HUES64 (cell line): ENCODE measurements at regions not wholly inside any gene's neighbourhood (a gene's known extent, or its start where the extent isn't known, plus 50 kb on each side); places are given as distances from the start of the nearest gene placed in this dataset.
"Not testable (repeated sequence)": the region's sequence is repeated elsewhere in the genome, so short reads cannot be mapped to it uniquely, and the experiment has no call there.

ENCODE experiments used
- H3K27ac ChIP-seq: 2 replicates; pipeline ENCODE4 v1.7.0; 2013; ENCODE audit warnings: low read depth, low read length, inconsistent platforms
- H3K27me3 ChIP-seq: 2 replicates; pipeline ENCODE4 v1.6.1; 2013; ENCODE audit warnings: mild to moderate bottlenecking, low read length; ENCODE audit not compliant: insufficient read depth
- H3K36me3 ChIP-seq: 2 replicates; pipeline ENCODE4 v1.6.1; 2013; ENCODE audit warnings: mild to moderate bottlenecking, low read length; ENCODE audit not compliant: insufficient read depth
- H3K4me1 ChIP-seq: 2 replicates; pipeline ENCODE4 v1.6.1; 2013; ENCODE audit warnings: mild to moderate bottlenecking, low read length, moderate library complexity; ENCODE audit not compliant: insufficient read depth
- H3K4me3 ChIP-seq: 2 replicates; pipeline ENCODE4 v1.5.1; 2013; ENCODE audit warnings: mild to moderate bottlenecking, low read length, moderate library complexity
- H3K9ac ChIP-seq: 2 replicates; pipeline ENCODE4 v1.6.1; 2013; ENCODE audit warnings: mild to moderate bottlenecking, low read depth, low read length
- H3K9me3 ChIP-seq: 2 replicates; pipeline ENCODE4 v1.6.1; 2013; ENCODE audit warnings: low read depth, low read length; ENCODE audit not compliant: insufficient read depth
- WGBS: fragments of 150-250, 120-280 bp; methylation state at CpG from one replicate; pipeline ENCODE4 v1.1.7; 2013; ENCODE audit warnings: missing lambda C conversion rate; 5-methylcytosine and 5-hydroxymethylcytosine counted together

DNA sequence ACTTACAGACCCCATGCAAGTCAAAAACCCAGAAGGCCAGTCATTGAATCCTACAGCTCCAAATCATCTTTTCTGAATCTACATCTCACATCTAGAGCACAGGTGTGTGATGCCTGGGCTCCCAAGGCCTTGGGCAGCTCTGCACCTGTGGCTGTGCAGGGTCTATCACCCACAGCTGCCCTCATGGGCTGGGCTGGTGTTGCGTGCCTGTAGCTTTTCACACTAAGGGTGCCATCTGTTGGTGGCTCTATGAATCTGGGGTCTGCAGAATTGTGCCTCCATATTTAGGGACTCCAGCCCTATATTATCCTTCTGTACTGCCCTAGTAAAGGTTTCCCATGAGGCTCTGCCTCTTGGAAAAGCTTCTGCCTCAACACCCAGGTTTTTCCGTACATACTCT lies 407.6 kb downstream of the TUBA3C start:
- not testable (repeated sequence) for H3K4me1 ChIP-seq, H3K4me3 ChIP-seq, H3K36me3 ChIP-seq, H3K27ac ChIP-seq, H3K27me3 ChIP-seq, H3K9ac ChIP-seq
- WGBS: 93% methylated on average over 1 of the region's 2 CpGs
- peaks cover 10% of the 10 kb centered on the region; the same call in 1 of the 2 replicates for H3K9me3 ChIP-seq

DNA sequence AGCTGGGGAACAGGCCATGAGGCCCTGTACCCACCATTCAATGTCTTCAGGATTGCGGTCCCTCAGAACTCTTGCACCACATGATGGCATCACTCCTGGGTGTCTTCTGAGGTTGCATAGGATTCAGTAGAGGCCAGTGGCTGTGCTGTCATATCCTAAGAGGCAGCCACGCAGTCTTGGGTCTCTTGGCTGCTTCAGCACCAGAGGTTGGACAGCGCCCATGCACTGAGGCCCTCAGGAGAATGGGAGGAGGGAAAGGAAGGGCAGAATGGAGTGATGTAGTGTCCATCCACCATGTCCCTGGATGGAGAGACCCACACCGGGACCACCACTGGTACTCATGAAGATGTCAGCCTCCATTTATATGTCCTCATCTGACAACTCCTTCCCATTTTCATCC lies 439.9 kb downstream of the TUBA3C start:
- H3K9me3 ChIP-seq: peaks cover 51% of the 10 kb centered on the region; the same call in 1 of the 2 replicates
- H3K4me3 ChIP-seq, H3K27me3 ChIP-seq, H3K9ac ChIP-seq, H3K36me3 ChIP-seq, H3K4me1 ChIP-seq, H3K27ac ChIP-seq: not testable (repeated sequence)
- 83% methylated on average over 4 of the region's 4 CpGs for WGBS

DNA sequence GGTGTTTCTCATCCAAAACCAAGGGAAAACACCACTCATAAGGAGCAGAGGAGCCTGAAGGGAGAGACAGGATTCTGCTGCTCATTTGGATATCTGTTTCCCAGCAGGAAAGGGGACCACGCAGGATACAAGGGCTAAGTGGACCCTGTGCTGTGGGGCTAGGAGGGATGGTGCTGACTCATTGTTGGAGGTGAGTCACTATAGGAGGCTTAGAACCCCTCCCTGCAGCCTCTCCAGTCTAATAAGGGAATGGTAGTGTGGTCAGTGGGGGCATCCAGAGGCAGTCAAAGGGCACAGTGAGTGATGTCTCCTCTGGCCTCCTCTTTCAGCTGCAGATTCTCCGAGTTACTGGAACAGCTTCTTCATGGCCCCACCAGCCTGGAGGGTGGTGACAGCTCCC lies 442.3 kb downstream of the TUBA3C start:
- H3K9me3 ChIP-seq: peaks cover 42% of the 10 kb centered on the region; the same call in 1 of the 2 replicates
- 86% methylated on average over 2 of the region's 2 CpGs for WGBS

GRCh38 chr13:18738086-18738485 lies 443.5 kb downstream of the TUBA3C start:
- WGBS: 72% methylated on average over 3 of the region's 4 CpGs
- H3K4me3 ChIP-seq, H3K27me3 ChIP-seq, H3K9ac ChIP-seq, H3K4me1 ChIP-seq, H3K36me3 ChIP-seq, H3K27ac ChIP-seq: not testable (repeated sequence)
- H3K9me3 ChIP-seq: peaks cover 33% of the 10 kb centered on the region; the same call in 1 of the 2 replicates

More for the DNA sequence above, 442.3 kb downstream of the TUBA3C start:
- H3K27ac ChIP-seq: no peak overlapping the region
- no peaks in the 10 kb centered on the region for H3K4me1 ChIP-seq
- H3K36me3 ChIP-seq: no peaks in the 10 kb centered on the region
- H3K9ac ChIP-seq: no peak overlapping the region
- H3K4me3 ChIP-seq: no peak overlapping the region
- no peaks in the 10 kb centered on the region for H3K27me3 ChIP-seq

- H3K9ac ChIP-seq, H3K36me3 ChIP-seq, H3K4me1 ChIP-seq, H3K27me3 ChIP-seq, H3K4me3 ChIP-seq, H3K27ac ChIP-seq: not testable (repeated sequence)
- peaks cover 47% of the 10 kb centered on the region for H3K9me3 ChIP-seq
- WGBS: 90% methylated on average over 17 of the region's 17 CpGs
Observed at GRCh38 chr13:18727138-18727537, 454.5 kb downstream of the TUBA3C start.

GRCh38 chr13:18726524-18726923 lies 455.1 kb downstream of the TUBA3C start:
- not testable (repeated sequence) for H3K9ac ChIP-seq, H3K27ac ChIP-seq, H3K4me1 ChIP-seq, H3K4me3 ChIP-seq, H3K27me3 ChIP-seq, H3K36me3 ChIP-seq
- peaks cover 52% of the 10 kb centered on the region for H3K9me3 ChIP-seq
- 94% methylated on average over 17 of the region's 17 CpGs for WGBS

- H3K9me3 ChIP-seq: peaks cover 49% of the 10 kb centered on the region; the same call in 1 of the 2 replicates
- H3K36me3 ChIP-seq, H3K4me1 ChIP-seq, H3K27me3 ChIP-seq, H3K27ac ChIP-seq, H3K4me3 ChIP-seq, H3K9ac ChIP-seq: not testable (repeated sequence)
- WGBS: 22% methylated on average over 1 of the region's 27 CpGs
Observed at GRCh38 chr13:18725242-18725822, 456.3 kb downstream of the TUBA3C start.

GRCh38 chr13:18714889-18715288 lies 466.7 kb downstream of the TUBA3C start:
- no peak overlapping the region for H3K4me3 ChIP-seq
- H3K4me1 ChIP-seq: no peaks in the 10 kb centered on the region
- H3K36me3 ChIP-seq: no peaks in the 10 kb centered on the region
- H3K9me3 ChIP-seq: peaks cover 51% of the 10 kb centered on the region
- no peaks in the 10 kb centered on the region for H3K27me3 ChIP-seq
- WGBS: 70% methylated on average over 3 of the region's 4 CpGs
- H3K9ac ChIP-seq: no peak overlapping the region
- no peak overlapping the region for H3K27ac ChIP-seq

DNA sequence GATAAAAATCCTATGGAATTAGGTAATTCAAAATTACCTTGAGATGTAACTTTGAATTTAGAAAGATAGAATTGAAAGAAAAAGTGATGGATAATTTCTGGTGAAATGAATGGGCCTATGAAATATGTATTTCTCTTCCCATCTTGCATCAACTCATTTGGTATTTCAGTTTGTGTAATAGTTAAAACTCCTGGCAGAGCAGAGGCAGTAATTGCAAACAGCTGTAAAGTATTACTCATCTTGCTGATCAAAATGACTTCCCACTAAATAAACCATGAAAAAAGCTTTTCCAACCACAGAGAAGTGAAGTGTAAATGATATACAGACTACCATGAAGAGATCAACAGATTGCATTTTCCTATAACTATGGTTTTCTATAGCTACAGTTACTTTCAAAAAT lies 471.0 kb downstream of the TUBA3C start:
- H3K4me1 ChIP-seq, H3K9ac ChIP-seq, H3K4me3 ChIP-seq, H3K27ac ChIP-seq, H3K36me3 ChIP-seq, H3K27me3 ChIP-seq: not testable (repeated sequence)
- H3K9me3 ChIP-seq: peaks cover 57% of the 10 kb centered on the region

DNA sequence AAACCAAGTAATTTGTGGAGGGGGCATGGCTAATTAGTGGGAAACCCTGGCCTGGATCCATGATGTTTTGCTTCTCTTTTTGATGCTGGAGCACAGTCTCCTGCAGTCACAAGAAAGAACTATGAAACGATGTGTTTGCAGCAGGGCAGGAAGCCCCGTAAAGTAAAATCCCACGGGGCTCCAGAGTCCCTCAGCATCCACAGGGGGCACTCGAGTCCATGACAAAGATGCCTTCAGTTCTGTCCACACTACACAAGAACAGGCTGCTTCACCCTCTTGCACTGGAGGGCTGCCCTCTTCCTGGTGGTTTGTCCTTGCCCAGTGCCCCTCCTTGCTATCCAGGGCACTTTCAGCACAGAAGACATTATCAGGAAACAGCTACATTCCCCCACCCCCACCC lies 475.1 kb downstream of the TUBA3C start:
- 81% methylated on average over 4 of the region's 4 CpGs for WGBS
- H3K27me3 ChIP-seq, H3K9ac ChIP-seq, H3K36me3 ChIP-seq, H3K4me3 ChIP-seq, H3K27ac ChIP-seq, H3K4me1 ChIP-seq: not testable (repeated sequence)
- peaks cover 57% of the 10 kb centered on the region for H3K9me3 ChIP-seq

DNA sequence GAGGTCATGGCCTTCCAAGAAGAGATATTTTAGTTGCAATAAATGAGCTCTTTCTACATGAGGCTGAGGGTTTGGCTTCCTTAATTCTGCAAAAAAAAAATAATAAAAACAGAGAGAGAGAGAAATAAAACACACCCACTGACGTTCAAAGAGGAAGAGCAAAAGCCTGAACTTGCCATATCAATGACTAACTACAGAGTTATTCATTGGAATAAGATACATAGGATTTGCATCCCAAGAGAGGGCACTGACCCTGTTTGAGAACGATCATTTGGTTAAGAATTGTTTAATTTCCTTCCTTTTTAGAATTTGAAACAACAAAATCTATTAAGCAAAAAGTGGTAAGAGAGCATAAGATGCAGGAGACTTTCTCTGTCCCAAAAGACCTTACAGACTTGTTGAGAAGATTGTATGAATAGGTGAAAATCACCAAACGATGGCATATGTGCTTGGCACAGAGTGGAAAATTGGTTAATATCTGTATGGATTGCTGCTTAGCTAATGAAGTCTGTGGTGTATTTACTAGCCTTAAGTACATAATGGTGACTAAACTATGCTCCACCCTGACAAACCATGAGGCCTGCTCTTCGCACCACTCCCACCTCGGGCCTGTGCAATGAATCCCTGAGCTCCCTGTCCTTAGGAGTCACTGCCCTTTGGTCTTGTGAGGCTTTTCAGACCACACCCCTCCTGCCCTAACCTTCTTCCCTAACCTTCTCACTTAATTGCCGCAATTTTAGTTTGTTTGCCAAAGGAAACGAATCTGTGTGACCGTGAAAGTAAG lies 479.0 kb downstream of the TUBA3C start:
- H3K4me1 ChIP-seq, H3K27ac ChIP-seq, H3K9ac ChIP-seq, H3K36me3 ChIP-seq, H3K4me3 ChIP-seq, H3K27me3 ChIP-seq: not testable (repeated sequence)
- H3K9me3 ChIP-seq: peaks cover 47% of the 10 kb centered on the region
- WGBS: 85% methylated on average over 6 of the region's 8 CpGs
